HAP-1 (cell line): ENCODE measurements at regions not wholly inside any gene's neighbourhood (a gene's known extent, or its start where the extent isn't known, plus 50 kb on each side); places are given as distances from the start of the nearest gene placed in this dataset.

Experiments used
- DNase-seq, 2 experiments: peaks; one replicate each; pipeline ENCODE4 v3.0.0-alpha.2; 2016 to 2020; ENCODE audit warnings: low spot score in 2 of 2
- H3K27me3 ChIP-seq: fragments of 250-450 bp; sonication (Bioruptor Pico); 2 replicates; pipeline ENCODE4 v1.5.1; 2020; ENCODE audit warnings: low read depth, mild to moderate bottlenecking, moderate library complexity
- H3K36me3 ChIP-seq: fragments of 250-450 bp; sonication (Bioruptor Pico); replicated peaks from 2 replicates; pipeline ENCODE4 v1.5.1; 2020; ENCODE audit warnings: mild to moderate bottlenecking
- H3K4me1 ChIP-seq: fragments of 250-450 bp; sonication (Bioruptor Pico); 2 replicates; pipeline ENCODE4 v1.5.1; 2020; ENCODE audit warnings: mild to moderate bottlenecking
- H3K4me3 ChIP-seq: fragments of 250-450 bp; sonication (Bioruptor Pico); 2 replicates; pipeline ENCODE4 v1.5.1; 2020; ENCODE audit warnings: mild to moderate bottlenecking, moderate library complexity
- H3K9me3 ChIP-seq: fragments of 250-450 bp; sonication (Bioruptor Pico); 2 replicates; pipeline ENCODE4 v1.5.1; 2020; ENCODE audit warnings: mild to moderate bottlenecking, moderate library complexity
- in situ Hi-C: fragments of 300-500 bp; cut with MboI; formaldehyde crosslinking; loops from 3 replicates; pipeline ENCODE4 v1.14.3; 2020; ENCODE audit warnings: low sequenced_read_pairs, inconsistent platforms, mixed read lengths

DNA sequence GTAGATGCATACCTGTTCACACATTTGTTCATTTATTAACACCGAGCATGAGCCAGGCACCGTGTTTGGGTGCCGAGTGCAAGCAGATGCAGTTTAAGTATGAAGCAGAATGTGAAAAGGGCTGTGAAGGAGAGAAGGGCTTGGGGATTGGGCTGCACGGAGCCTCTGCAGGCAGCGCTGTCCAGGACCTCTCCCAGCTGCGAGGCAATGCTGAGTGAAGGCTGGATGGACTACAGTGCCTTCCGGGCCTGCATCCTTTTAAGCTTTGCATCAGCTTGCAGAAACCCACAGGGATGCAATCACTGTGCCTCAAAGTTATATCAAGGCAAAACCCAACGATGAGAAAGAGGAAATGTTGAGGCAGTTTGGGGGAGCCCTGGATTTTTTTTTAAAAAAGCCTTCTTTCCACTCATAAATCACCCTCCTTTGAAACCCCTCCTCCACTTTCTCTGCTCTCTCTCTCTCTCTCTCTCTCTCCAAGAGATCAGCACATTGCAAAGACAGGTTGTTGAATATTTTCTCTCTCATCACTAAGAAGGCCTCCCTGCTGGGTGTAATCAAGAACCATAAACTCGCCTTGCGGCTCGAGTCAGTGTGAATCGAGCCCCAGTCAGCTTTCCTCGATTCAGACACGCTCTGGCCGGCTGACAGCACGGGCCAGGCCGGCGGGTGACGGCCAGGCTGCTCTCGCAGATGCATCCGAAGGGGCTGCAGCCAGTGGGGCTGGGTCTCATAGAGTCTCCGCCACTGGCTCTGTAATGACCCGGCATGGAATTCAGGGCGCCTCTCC is 89.2 kb upstream of the POU3F1 start:
- no peak for DNase-seq
- Histone ChIP-seq H3K27me3 (peaks cover 12% of the 10 kb centered on the region), H3K4me1 (no peaks in the 10 kb centered on the region), H3K4me3 (no peak overlapping the region), H3K9me3 (no peaks in the 10 kb centered on the region), H3K36me3 (no peaks in the 10 kb centered on the region)
- in situ Hi-C loops: no loop called here

DNA sequence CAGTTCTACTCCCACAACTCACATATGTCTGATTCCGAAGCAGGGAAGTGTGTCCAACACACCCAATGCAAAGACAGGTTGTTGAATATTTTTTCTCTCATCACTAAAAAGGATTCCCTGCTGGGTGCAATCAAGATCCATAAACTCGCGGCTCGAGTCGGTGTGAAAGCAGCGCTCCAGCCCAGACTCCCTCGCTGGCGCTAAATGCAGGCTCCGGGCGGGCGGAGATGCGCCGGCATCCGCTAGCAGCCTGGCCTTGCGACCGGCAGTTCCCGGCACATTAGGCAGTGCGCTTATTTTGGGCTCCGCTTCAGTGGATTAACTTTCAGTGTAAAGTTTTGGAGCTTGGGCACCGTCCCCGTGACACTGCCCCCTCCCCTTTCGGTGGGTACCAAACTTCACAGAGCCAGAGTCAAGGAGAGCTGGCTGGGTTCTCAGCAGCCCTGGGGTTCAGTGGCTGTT is 87.7 kb upstream of the POU3F1 start:
- H3K4me3 ChIP-seq: no peak overlapping the region
- peaks cover 6% of the 10 kb centered on the region; the same call in 1 of the 2 replicates for H3K27me3 ChIP-seq
- no peaks in the 10 kb centered on the region for H3K4me1 ChIP-seq
- in situ Hi-C loops: no loop called here
- no peak for DNase-seq
- H3K36me3 ChIP-seq: no peaks in the 10 kb centered on the region
- H3K9me3 ChIP-seq: no peaks in the 10 kb centered on the region

DNA sequence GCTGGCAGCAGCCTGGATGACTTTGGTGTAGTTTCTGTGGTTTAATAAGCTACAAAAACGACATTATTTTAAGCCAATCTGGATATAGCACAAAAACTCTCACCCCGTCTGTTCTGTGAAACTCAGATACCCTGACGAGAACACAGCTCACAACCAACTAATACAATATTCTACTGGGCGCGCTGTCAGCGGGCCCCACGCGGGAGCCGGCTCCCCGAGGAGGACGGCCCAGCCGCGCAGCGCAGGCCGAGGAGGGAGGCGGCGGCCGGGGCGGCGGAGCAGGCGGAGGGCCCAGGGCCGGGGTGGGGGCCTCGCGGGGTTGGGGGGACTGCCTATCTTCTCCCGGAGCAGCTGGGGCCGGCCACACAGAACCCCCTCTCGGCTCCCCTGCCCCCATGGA is 87.2 kb upstream of the POU3F1 start:
- no peak overlapping the region for H3K4me3 ChIP-seq
- no peaks in the 10 kb centered on the region for H3K4me1 ChIP-seq
- H3K9me3 ChIP-seq: no peaks in the 10 kb centered on the region
- H3K27me3 ChIP-seq: peaks cover 6% of the 10 kb centered on the region; the same call in 1 of the 2 replicates
- in situ Hi-C loops: no loop called here
- no peaks in the 10 kb centered on the region for H3K36me3 ChIP-seq
- no peak for DNase-seq

DNA sequence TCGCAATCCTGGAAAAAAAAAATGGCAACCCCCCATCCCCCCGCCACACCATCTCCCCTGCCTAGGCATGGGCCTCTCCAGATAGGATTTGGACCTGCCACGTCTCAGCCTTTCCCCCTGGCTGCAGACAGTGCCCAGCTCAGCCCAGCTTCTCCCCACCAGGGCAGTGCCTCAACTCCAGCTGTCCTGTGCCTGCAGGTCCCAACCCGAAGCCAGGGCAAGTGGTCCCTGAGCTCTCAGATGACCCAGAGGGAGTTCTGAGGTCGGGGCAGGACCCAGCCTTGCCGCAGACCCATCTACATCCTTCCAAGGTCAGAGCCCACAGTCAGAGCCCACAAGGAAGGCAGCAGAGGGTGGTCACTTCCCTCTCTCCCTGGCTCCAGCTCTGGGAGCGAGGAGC is 86.7 kb upstream of the POU3F1 start:
- no peak for DNase-seq
- Histone ChIP-seq H3K9me3 (no peaks in the 10 kb centered on the region), H3K36me3 (no peaks in the 10 kb centered on the region), H3K4me3 (no peak overlapping the region), H3K4me1 (no peaks in the 10 kb centered on the region), H3K27me3 (peaks cover 6% of the 10 kb centered on the region; the same call in 1 of the 2 replicates)
- in situ Hi-C loops: no loop called here

DNA sequence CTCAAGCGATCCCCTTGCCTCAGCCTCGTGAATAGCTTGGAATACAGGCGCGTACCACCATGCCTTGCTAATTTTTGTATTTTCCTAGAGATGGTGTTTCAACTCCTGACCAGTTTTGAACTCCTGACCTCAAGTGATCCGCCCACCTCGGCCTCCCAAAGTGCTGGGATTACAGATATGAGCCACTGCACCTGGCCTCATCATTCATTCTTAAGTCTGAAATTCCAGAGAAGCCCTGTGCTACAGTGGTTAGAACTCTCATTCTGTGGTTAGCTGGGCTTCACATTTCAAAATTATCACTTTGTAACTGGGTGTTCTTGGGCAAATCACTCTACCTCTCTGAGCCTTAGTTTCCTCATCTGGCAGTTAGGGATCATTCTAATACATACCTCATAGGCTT is 86.1 kb upstream of the POU3F1 start:
- H3K4me1 ChIP-seq: no peaks in the 10 kb centered on the region
- no peaks in the 10 kb centered on the region for H3K9me3 ChIP-seq
- no peak for DNase-seq
- H3K4me3 ChIP-seq: no peak overlapping the region
- H3K36me3 ChIP-seq: no peaks in the 10 kb centered on the region
- peaks cover 6% of the 10 kb centered on the region; the same call in 1 of the 2 replicates for H3K27me3 ChIP-seq
- in situ Hi-C loops: no loop called here

DNA sequence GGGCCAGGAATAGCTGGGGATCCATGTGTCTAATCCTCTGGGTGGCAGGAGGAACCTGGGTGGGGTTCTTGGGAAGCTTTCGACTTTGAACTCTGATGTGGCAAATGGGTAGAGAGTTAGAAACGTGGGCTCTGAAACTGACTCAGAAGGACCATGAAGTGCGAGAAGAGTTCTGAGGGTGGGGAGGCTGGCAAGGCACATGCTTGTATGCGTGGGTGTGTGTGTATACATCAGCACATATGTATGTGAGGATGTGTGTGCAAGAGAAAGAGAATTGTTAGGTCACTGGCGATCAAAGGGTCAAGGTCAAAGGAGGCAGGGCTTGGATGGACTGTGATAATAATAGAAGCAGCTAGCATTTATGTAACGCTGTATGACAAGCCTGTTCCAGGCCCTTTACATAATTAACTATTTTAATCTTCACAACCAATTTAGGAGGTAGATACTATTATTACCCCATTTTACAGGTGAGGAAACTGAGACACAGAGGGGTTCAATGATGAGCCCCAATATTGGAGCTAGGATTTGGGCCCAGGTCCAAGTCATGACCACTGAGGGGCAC is 84.5 kb upstream of the POU3F1 start:
- Histone ChIP-seq H3K4me1 (no peaks in the 10 kb centered on the region), H3K36me3 (no peaks in the 10 kb centered on the region), H3K9me3 (no peaks in the 10 kb centered on the region), H3K4me3 (no peak overlapping the region), H3K27me3 (peaks cover 2% of the 10 kb centered on the region; the same call in 1 of the 2 replicates)
- DNase-seq: no peak
- in situ Hi-C loops: no loop called here

DNA sequence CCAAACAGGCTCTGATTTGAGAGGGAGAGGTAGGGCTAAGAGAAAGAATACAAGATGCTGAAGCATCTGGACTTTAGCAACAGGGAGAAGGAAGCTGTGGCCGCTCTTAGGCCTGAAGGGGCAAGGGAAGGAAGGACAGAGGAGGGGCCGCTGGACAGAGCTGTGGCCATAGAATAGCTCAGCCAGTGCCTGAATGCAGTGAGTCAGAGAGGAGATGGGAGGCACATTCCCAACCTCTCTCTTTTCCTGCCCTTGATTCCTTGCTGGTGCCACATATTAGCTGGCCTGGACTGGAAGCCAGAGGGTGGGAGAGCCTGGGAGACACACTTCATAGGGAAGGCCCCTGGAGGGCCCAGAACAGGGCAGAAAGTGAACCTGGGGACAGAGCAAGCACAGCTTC is 83.4 kb upstream of the POU3F1 start:
- Histone ChIP-seq H3K4me3 (no peak overlapping the region), H3K36me3 (no peaks in the 10 kb centered on the region), H3K9me3 (no peaks in the 10 kb centered on the region), H3K27me3 (peaks cover 2% of the 10 kb centered on the region; the same call in 1 of the 2 replicates), H3K4me1 (no peaks in the 10 kb centered on the region)
- no peak for DNase-seq
- in situ Hi-C loops: no loop called here

DNA sequence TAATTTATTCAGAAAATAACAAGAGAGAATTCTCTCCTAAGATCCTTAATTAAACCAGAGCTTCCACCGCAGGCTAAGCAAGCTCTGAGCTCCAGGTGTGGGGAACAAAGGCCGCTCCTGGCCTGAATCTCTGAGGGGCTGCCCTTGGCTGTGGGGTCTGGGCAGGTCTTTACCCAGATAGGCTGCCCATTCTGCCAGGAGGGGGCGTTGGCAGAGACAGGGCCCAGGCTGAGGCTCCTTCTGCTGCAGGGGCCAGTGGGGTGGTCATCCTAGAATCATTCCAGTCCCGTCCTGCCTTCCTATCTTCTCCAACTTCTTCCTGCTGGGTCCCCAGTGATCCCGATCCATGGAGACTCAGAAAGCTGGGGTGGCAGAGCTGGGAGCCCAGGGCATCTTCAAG is 82.9 kb upstream of the POU3F1 start:
- no peaks in the 10 kb centered on the region for H3K4me1 ChIP-seq
- DNase-seq: no peak
- H3K27me3 ChIP-seq: peaks cover 2% of the 10 kb centered on the region; the same call in 1 of the 2 replicates
- no peaks in the 10 kb centered on the region for H3K9me3 ChIP-seq
- in situ Hi-C loops: no loop called here
- no peaks in the 10 kb centered on the region for H3K36me3 ChIP-seq
- H3K4me3 ChIP-seq: no peak overlapping the region

DNA sequence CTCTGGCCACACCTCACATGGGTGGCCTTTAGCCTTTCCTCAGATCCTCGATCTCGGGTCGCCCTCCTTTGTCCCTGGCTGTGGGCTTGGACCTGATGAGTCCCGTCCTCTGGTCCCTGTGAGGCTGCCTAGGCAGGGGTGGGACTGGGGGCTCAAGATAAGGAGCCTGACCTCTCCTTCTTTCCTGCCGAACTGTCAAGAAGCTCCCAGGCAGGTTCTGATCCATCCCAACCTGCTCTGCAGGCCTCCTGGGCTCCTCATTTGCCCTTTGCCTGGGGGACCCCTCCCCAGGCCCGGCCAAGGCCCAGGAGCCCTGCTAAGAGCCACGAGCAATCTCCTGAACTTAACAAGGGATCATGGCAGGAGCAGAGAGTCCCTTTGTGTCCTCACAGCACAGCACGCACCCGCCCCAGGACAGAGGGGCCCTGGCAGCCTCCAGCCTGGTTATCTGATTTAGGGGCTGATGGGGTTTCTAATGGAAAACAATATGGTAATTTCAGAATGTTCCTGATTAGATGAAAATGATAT is 82.4 kb upstream of the POU3F1 start:
- no peaks in the 10 kb centered on the region for H3K27me3 ChIP-seq
- no peaks in the 10 kb centered on the region for H3K9me3 ChIP-seq
- in situ Hi-C loops: no loop called here
- DNase-seq: no peak
- no peaks in the 10 kb centered on the region for H3K4me1 ChIP-seq
- H3K4me3 ChIP-seq: no peak overlapping the region
- no peaks in the 10 kb centered on the region for H3K36me3 ChIP-seq

DNA sequence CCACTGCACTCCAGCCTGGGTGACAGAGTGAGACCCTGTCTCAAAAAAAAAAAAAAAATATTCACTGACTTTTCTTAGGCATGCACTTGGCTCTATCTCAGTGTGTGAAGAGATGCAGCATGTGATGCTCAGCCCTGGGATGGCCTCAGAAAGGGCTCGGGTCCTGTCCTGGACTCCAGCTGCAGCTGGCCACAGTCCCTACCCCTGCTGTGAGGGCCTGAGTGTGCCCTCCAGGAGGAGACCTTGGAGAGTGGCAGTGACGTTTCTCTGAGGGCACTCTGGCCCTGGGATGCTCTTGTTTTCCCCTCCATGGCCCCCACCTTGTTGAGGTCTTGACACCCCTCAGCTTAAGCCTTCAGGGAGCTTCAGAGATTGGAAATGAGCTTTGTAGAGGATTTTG is 81.9 kb upstream of the POU3F1 start:
- H3K9me3 ChIP-seq: no peaks in the 10 kb centered on the region
- in situ Hi-C loops: no loop called here
- DNase-seq: no peak
- H3K4me3 ChIP-seq: no peak overlapping the region
- H3K36me3 ChIP-seq: no peaks in the 10 kb centered on the region
- H3K4me1 ChIP-seq: no peaks in the 10 kb centered on the region
- H3K27me3 ChIP-seq: no peaks in the 10 kb centered on the region

DNA sequence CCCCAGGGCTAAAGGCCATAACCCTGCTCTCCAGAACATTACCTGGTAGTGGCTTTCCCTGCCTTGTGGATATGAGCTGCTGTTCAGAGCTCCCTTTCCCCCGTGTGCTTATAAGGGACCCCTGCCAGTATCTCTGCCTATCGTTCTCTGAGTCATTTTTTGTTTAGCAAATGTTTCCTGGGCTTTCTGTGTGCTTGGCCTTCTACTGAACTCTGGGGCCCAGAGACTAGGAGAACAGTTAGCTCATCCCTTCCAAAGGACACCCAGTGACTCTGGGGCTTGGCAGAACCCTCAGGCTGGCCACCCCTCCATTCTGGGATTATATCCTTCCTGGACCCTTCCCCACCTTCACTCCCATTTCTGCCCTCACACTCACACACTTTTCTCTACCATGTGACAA is 80.8 kb upstream of the POU3F1 start:
- in situ Hi-C loops: no loop called here
- Histone ChIP-seq H3K4me1 (no peaks in the 10 kb centered on the region), H3K27me3 (no peaks in the 10 kb centered on the region), H3K4me3 (no peak overlapping the region), H3K36me3 (no peaks in the 10 kb centered on the region), H3K9me3 (no peaks in the 10 kb centered on the region)
- DNase-seq: no peak

DNA sequence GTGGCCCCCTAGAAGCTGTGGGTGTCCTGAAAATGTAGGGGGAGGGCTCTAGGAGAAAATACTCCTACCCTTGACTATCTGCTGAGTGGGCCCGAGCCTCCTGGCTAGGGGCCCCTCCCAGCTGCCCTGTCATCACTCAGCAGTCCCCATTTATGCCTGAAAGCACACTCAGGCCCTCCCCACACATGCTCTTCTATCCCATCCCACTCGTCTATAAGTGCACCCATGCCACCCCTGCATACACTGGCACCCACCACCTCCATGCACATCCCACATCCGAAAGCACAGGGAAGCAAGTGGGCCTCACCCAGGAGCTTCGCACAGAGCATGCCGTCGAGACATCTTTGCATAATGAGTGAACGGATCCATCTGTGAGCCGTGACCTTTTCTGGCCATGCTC is 80.4 kb upstream of the POU3F1 start:
- Histone ChIP-seq H3K27me3 (no peaks in the 10 kb centered on the region), H3K4me1 (no peaks in the 10 kb centered on the region)

DNA sequence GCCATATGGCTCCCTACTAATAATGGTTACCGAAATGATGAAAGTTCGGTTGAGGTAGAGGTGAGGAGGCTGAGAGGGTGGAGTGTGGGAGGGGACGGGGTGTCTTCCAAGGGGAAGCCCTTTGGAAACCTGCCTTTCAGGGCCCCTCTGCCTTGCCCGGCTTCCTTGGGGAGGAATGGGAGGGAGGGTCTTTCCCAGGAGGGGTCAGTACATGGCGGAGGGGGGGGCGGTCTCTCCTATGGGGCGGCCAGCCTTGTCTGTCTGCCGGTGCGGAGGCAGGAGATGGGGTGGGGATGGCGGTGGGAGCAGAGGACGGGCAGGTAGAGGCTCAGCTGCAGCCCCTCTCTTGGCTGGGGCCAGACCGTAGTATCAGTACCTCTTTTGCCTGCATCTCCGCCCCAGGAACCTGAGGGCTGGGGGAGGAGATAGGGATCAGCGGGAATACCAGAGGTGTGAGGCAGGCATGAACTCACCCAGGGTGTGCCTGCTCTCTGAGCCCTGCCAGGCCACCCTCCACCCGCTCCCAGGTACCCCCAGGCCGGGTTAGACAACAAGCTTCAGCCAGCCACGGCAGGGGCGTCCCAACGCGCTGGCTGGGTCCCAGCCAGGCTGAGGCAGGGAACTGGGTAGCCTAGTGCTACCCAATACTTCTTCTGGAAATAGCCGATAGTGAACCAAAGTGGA is 79.4 kb upstream of the POU3F1 start:
- Histone ChIP-seq H3K36me3 (no peaks in the 10 kb centered on the region), H3K27me3 (no peaks in the 10 kb centered on the region), H3K4me3 (no peak overlapping the region), H3K4me1 (no peaks in the 10 kb centered on the region), H3K9me3 (no peaks in the 10 kb centered on the region)
- DNase-seq: no peak
- in situ Hi-C loops: no loop called here

More for the DNA sequence above, 80.4 kb upstream of the POU3F1 start:
- no peaks in the 10 kb centered on the region for H3K36me3 ChIP-seq
- in situ Hi-C loops: no loop called here
- H3K9me3 ChIP-seq: no peaks in the 10 kb centered on the region
- no peak overlapping the region for H3K4me3 ChIP-seq
- no peak for DNase-seq

DNA sequence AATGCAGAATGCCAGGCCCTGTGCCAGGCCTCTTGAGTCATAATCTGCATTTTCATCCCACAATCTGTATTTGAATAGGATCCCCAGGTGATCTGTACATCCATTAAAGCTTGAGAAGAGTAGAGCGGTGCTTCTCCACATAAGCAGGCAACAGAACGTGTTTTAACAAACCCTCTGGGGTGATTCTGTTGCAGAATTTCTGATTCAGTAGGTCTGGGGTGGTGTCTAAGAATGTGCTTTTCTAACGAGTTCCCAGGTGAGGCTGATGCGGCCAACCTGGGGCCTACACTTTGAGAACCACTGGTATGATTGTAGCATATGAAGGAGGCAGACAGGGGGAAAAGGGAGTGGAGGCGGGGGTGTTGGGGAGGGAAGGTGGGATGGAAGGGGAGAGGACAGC is 78.4 kb upstream of the POU3F1 start:
- H3K27me3 ChIP-seq: no peaks in the 10 kb centered on the region
- H3K9me3 ChIP-seq: no peaks in the 10 kb centered on the region
- no peak for DNase-seq
- in situ Hi-C loops: no loop called here
- H3K4me1 ChIP-seq: no peaks in the 10 kb centered on the region
- no peaks in the 10 kb centered on the region for H3K36me3 ChIP-seq
- no peak overlapping the region for H3K4me3 ChIP-seq
